Suprapubic skin (tissue), 3 donors: ENCODE measurements at regions not wholly inside any gene's neighbourhood (a gene's known extent, or its start where the extent isn't known, plus 50 kb on each side); places are given as distances from the start of the nearest gene placed in this dataset.

ENCODE experiments used
- CTCF ChIP-seq, 2 donors: fragments of 200-600 bp in 1 of 2; fragments of 450-650 bp in 1 of 2; sonication (generic) in 1 of 2; IDR thresholded peaks; one replicate each; pipeline ENCODE4 v1.5.1; 2016 to 2019; ENCODE audit warnings: antibody characterized with exemption in 2 of 2, mild to moderate bottlenecking in 1 of 2, moderate library complexity in 1 of 2
- POLR2AphosphoS5 ChIP-seq, 3 donors: sonication (generic); formaldehyde crosslinking; IDR thresholded peaks; one replicate each; pipeline ENCODE4 v1.6.1; 2017; ENCODE audit warnings: antibody characterized with exemption in 3 of 3

DNA sequence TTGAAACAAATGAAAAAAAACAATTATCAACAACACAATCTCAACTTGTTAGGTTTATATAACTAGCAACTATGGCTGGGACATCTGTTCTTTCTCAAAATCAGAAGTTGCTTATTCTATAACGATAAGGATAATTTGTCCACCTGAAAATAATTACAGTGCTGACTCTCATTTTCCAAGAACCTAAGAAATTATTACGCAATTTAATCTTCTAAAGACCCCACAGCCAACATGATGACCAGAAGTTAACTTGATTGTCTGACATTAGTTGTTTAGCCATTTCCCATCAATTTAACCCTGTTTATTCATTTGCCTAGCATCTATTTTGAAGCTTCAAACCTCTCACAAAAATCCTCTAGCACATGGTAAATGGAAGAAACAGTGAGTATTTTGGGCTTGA is 293.8 kb downstream of the ELAVL2 start:
- TF ChIP-seq CTCF (IDR thresholded peaks at IDR 0.05) (no peak), POLR2AphosphoS5 (IDR thresholded peaks at IDR 0.05) (no peak)
